Hypothalamus (tissue), 51 donors: ENCODE measurements at regions not wholly inside any gene's neighbourhood (a gene's known extent, or its start where the extent isn't known, plus 50 kb on each side); places are given as distances from the start of the nearest gene placed in this dataset.

Experiments
- DNase-seq, 51 donors: peaks; one replicate each; lab custom pipeline; 2025; lab: John Stamatoyannopoulos, UW

GRCh38 chr5:136703036-136703435, 337.7 kb upstream of the TRPC7 start:
- no peak for DNase-seq

- DNase-seq = no peak
These were observed 335.8 kb upstream of the TRPC7 start for GRCh38 chr5:136701191-136701590.

- no peak for DNase-seq
These were observed 334.3 kb upstream of the TRPC7 start for GRCh38 chr5:136699651-136700050.

- DNase-seq = no peak
These were observed 333.6 kb upstream of the TRPC7 start for GRCh38 chr5:136698970-136699369.

- DNase-seq = no peak
These were observed 328.9 kb upstream of the TRPC7 start for GRCh38 chr5:136694258-136694657.

- no peak for DNase-seq
These were observed 324.2 kb upstream of the TRPC7 start for GRCh38 chr5:136689552-136689951.

GRCh38 chr5:136686192-136686872, 321.0 kb upstream of the TRPC7 start:
- DNase-seq = no peak

- DNase-seq = no peak
These were observed 317.6 kb upstream of the TRPC7 start for GRCh38 chr5:136682986-136683385.

- no peak for DNase-seq
These were observed 313.9 kb upstream of the TRPC7 start for GRCh38 chr5:136679233-136679632.

- DNase-seq = no peak
These were observed 311.9 kb upstream of the TRPC7 start for GRCh38 chr5:136677217-136677616.

GRCh38 chr5:136676685-136677084, 311.3 kb upstream of the TRPC7 start:
- no peak for DNase-seq

GRCh38 chr5:136675769-136676168, 310.4 kb upstream of the TRPC7 start:
- no peak for DNase-seq

GRCh38 chr5:136674178-136674577, 308.8 kb upstream of the TRPC7 start:
- DNase-seq = no peak

- no peak for DNase-seq
These were observed 302.4 kb upstream of the TRPC7 start for GRCh38 chr5:136667789-136668188.

- DNase-seq = no peak
These were observed 301.8 kb upstream of the TRPC7 start for GRCh38 chr5:136666970-136667620.

- peak in 5 of 51 donors; percentile 3 to 12 (median 8) for DNase-seq
These were observed 300.0 kb upstream of the TRPC7 start for GRCh38 chr5:136665331-136665730.

- DNase-seq = no peak
These were observed 295.7 kb upstream of the TRPC7 start for GRCh38 chr5:136661026-136661425.

- no peak for DNase-seq
These were observed 291.5 kb upstream of the TRPC7 start for GRCh38 chr5:136656811-136657210.

GRCh38 chr5:136655468-136655867, 290.1 kb upstream of the TRPC7 start:
- no peak for DNase-seq

- no peak for DNase-seq
These were observed 281.6 kb upstream of the TRPC7 start for GRCh38 chr5:136646915-136647314.

GRCh38 chr5:136642976-136643375, 277.6 kb upstream of the TRPC7 start:
- no peak for DNase-seq

GRCh38 chr5:136639616-136640015, 274.3 kb upstream of the TRPC7 start:
- DNase-seq = no peak

GRCh38 chr5:136638084-136638483, 272.7 kb upstream of the TRPC7 start:
- no peak for DNase-seq
